ENCODE measurements at regions not wholly inside any gene's neighbourhood (a gene's known extent, or its start where the extent isn't known, plus 50 kb on each side); places are given as distances from the start of the nearest gene placed in this dataset.

GRCh38 chr17:62898239-62898864, 67.7 kb upstream of the TANC2 start:
- peak; percentile 72 for DNase-seq (ENCODE audit: low read depth)
- Histone ChIP-seq H3K9ac (ENCODE audit: low read length) (no peak overlapping the region), H3K36me3 (ENCODE audit: control insufficient read depth, insufficient read depth, low read length, severe bottlenecking) (no peaks in the 10 kb centered on the region), H3K4me1 (ENCODE audit: control insufficient read depth, insufficient read depth, low read length) (peaks cover 6% of the 10 kb centered on the region), H3K4me3 (ENCODE audit: low read length) (peak overlapping the region; percentile 49), H3K9me3 (ENCODE audit: control insufficient read depth, low read length) (no peaks in the 10 kb centered on the region), H3K27me3 (replicated peaks; ENCODE audit: control insufficient read depth, insufficient read depth, low read length) (no peaks in the 10 kb centered on the region)

GRCh38 chr17:62897706-62898105, 68.3 kb upstream of the TANC2 start:
- H3K4me3 ChIP-seq (ENCODE audit: low read length) = no peak overlapping the region
- peaks cover 10% of the 10 kb centered on the region for H3K4me1 ChIP-seq (ENCODE audit: control insufficient read depth, insufficient read depth, low read length)
- H3K9ac ChIP-seq (ENCODE audit: low read length) = no peak overlapping the region
- no peaks in the 10 kb centered on the region for H3K36me3 ChIP-seq (ENCODE audit: control insufficient read depth, insufficient read depth, low read length, severe bottlenecking)
- H3K9me3 ChIP-seq (ENCODE audit: control insufficient read depth, low read length) = no peaks in the 10 kb centered on the region
- no peaks in the 10 kb centered on the region for H3K27me3 ChIP-seq (replicated peaks; ENCODE audit: control insufficient read depth, insufficient read depth, low read length)
- no peak for DNase-seq (ENCODE audit: low read depth)

- Histone ChIP-seq H3K9me3 (ENCODE audit: control insufficient read depth, low read length) (no peaks in the 10 kb centered on the region), H3K4me3 (ENCODE audit: low read length) (no peak overlapping the region), H3K36me3 (ENCODE audit: control insufficient read depth, insufficient read depth, low read length, severe bottlenecking) (no peaks in the 10 kb centered on the region), H3K27me3 (replicated peaks; ENCODE audit: control insufficient read depth, insufficient read depth, low read length) (no peaks in the 10 kb centered on the region), H3K9ac (ENCODE audit: low read length) (no peak overlapping the region), H3K4me1 (ENCODE audit: control insufficient read depth, insufficient read depth, low read length) (peaks cover 17% of the 10 kb centered on the region)
- no peak for DNase-seq (ENCODE audit: low read depth)
Measured at GRCh38 chr17:62895320-62896301, 70.4 kb upstream of the TANC2 start.

- peaks cover 11% of the 10 kb centered on the region for H3K4me1 ChIP-seq (ENCODE audit: control insufficient read depth, insufficient read depth, low read length)
- H3K4me3 ChIP-seq (ENCODE audit: low read length) = no peak overlapping the region
Measured at GRCh38 chr17:62892870-62893338, 73.1 kb upstream of the TANC2 start.

GRCh38 chr17:62892061-62892675, 73.9 kb upstream of the TANC2 start:
- Histone ChIP-seq H3K36me3 (ENCODE audit: control insufficient read depth, insufficient read depth, low read length, severe bottlenecking) (no peaks in the 10 kb centered on the region), H3K9me3 (ENCODE audit: control insufficient read depth, low read length) (no peaks in the 10 kb centered on the region), H3K27me3 (replicated peaks; ENCODE audit: control insufficient read depth, insufficient read depth, low read length) (no peaks in the 10 kb centered on the region), H3K9ac (ENCODE audit: low read length) (no peak overlapping the region), H3K4me1 (ENCODE audit: control insufficient read depth, insufficient read depth, low read length) (peaks cover 11% of the 10 kb centered on the region), H3K4me3 (ENCODE audit: low read length) (no peak overlapping the region)
- DNase-seq (ENCODE audit: low read depth) = peak; percentile 11

More at GRCh38 chr17:62892870-62893338, 73.1 kb upstream of the TANC2 start:
- DNase-seq (ENCODE audit: low read depth) = peak; percentile 74
- no peak overlapping the region for H3K9ac ChIP-seq (ENCODE audit: low read length)
- H3K36me3 ChIP-seq (ENCODE audit: control insufficient read depth, insufficient read depth, low read length, severe bottlenecking) = no peaks in the 10 kb centered on the region
- H3K27me3 ChIP-seq (replicated peaks; ENCODE audit: control insufficient read depth, insufficient read depth, low read length) = no peaks in the 10 kb centered on the region
- H3K9me3 ChIP-seq (ENCODE audit: control insufficient read depth, low read length) = no peaks in the 10 kb centered on the region

GRCh38 chr17:62891659-62892058, 74.4 kb upstream of the TANC2 start:
- Histone ChIP-seq H3K4me3 (ENCODE audit: low read length) (no peak overlapping the region), H3K27me3 (replicated peaks; ENCODE audit: control insufficient read depth, insufficient read depth, low read length) (no peaks in the 10 kb centered on the region), H3K4me1 (ENCODE audit: control insufficient read depth, insufficient read depth, low read length) (peaks cover 11% of the 10 kb centered on the region), H3K9ac (ENCODE audit: low read length) (no peak overlapping the region), H3K36me3 (ENCODE audit: control insufficient read depth, insufficient read depth, low read length, severe bottlenecking) (no peaks in the 10 kb centered on the region), H3K9me3 (ENCODE audit: control insufficient read depth, low read length) (no peaks in the 10 kb centered on the region)
- no peak for DNase-seq (ENCODE audit: low read depth)

- Histone ChIP-seq H3K9me3 (ENCODE audit: control insufficient read depth, low read length) (no peaks in the 10 kb centered on the region), H3K27me3 (replicated peaks; ENCODE audit: control insufficient read depth, insufficient read depth, low read length) (no peaks in the 10 kb centered on the region), H3K9ac (ENCODE audit: low read length) (no peak overlapping the region), H3K36me3 (ENCODE audit: control insufficient read depth, insufficient read depth, low read length, severe bottlenecking) (no peaks in the 10 kb centered on the region), H3K4me1 (ENCODE audit: control insufficient read depth, insufficient read depth, low read length) (peaks cover 11% of the 10 kb centered on the region), H3K4me3 (ENCODE audit: low read length) (no peak overlapping the region)
- DNase-seq (ENCODE audit: low read depth) = no peak
Measured at GRCh38 chr17:62888765-62889164, 77.3 kb upstream of the TANC2 start.

- peak; percentile 18 for DNase-seq (ENCODE audit: low read depth)
- Histone ChIP-seq H3K4me3 (ENCODE audit: low read length) (no peak overlapping the region), H3K9ac (ENCODE audit: low read length) (no peak overlapping the region), H3K27me3 (replicated peaks; ENCODE audit: control insufficient read depth, insufficient read depth, low read length) (no peaks in the 10 kb centered on the region), H3K36me3 (ENCODE audit: control insufficient read depth, insufficient read depth, low read length, severe bottlenecking) (no peaks in the 10 kb centered on the region), H3K9me3 (ENCODE audit: control insufficient read depth, low read length) (no peaks in the 10 kb centered on the region), H3K4me1 (ENCODE audit: control insufficient read depth, insufficient read depth, low read length) (peaks cover 12% of the 10 kb centered on the region)
Measured at GRCh38 chr17:62888148-62888547, 77.9 kb upstream of the TANC2 start.

- DNase-seq (ENCODE audit: low read depth) = no peak
Measured at GRCh38 chr17:62887437-62887836, 78.6 kb upstream of the TANC2 start.

GRCh38 chr17:62884781-62885180, 76.7 kb upstream of the MARCHF10 start:
- Histone ChIP-seq H3K36me3 (ENCODE audit: control insufficient read depth, insufficient read depth, low read length, severe bottlenecking) (no peaks in the 10 kb centered on the region), H3K4me3 (ENCODE audit: low read length) (no peak overlapping the region), H3K9ac (ENCODE audit: low read length) (no peak overlapping the region), H3K9me3 (ENCODE audit: control insufficient read depth, low read length) (peaks cover 5% of the 10 kb centered on the region), H3K27me3 (replicated peaks; ENCODE audit: control insufficient read depth, insufficient read depth, low read length) (no peaks in the 10 kb centered on the region), H3K4me1 (ENCODE audit: control insufficient read depth, insufficient read depth, low read length) (peaks cover 4% of the 10 kb centered on the region)
- no peak for DNase-seq (ENCODE audit: low read depth)

More at GRCh38 chr17:62887437-62887836, 78.6 kb upstream of the TANC2 start:
- Histone ChIP-seq H3K9me3 (ENCODE audit: control insufficient read depth, low read length) (no peaks in the 10 kb centered on the region), H3K4me1 (ENCODE audit: control insufficient read depth, insufficient read depth, low read length) (peaks cover 8% of the 10 kb centered on the region), H3K9ac (ENCODE audit: low read length) (no peak overlapping the region), H3K4me3 (ENCODE audit: low read length) (no peak overlapping the region), H3K27me3 (replicated peaks; ENCODE audit: control insufficient read depth, insufficient read depth, low read length) (no peaks in the 10 kb centered on the region), H3K36me3 (ENCODE audit: control insufficient read depth, insufficient read depth, low read length, severe bottlenecking) (no peaks in the 10 kb centered on the region)

GRCh38 chr17:62882878-62883277, 74.8 kb upstream of the MARCHF10 start:
- Histone ChIP-seq H3K9ac (ENCODE audit: low read length) (no peak overlapping the region), H3K36me3 (ENCODE audit: control insufficient read depth, insufficient read depth, low read length, severe bottlenecking) (no peaks in the 10 kb centered on the region), H3K4me1 (ENCODE audit: control insufficient read depth, insufficient read depth, low read length) (peaks cover 4% of the 10 kb centered on the region), H3K9me3 (ENCODE audit: control insufficient read depth, low read length) (peaks cover 5% of the 10 kb centered on the region), H3K4me3 (ENCODE audit: low read length) (no peak overlapping the region), H3K27me3 (replicated peaks; ENCODE audit: control insufficient read depth, insufficient read depth, low read length) (no peaks in the 10 kb centered on the region)
- DNase-seq (ENCODE audit: low read depth) = no peak
